Calu3 (cell line): ENCODE measurements at regions not wholly inside any gene's neighbourhood (a gene's known extent, or its start where the extent isn't known, plus 50 kb on each side); places are given as distances from the start of the nearest gene placed in this dataset.

Source experiments
- BruUV-seq: library from RNA; stranded (reverse); fragments of 400-500 nt; replicated peaks from 2 replicates; lab custom pipeline; 2021; lab: Mats Ljungman, UMichigan
- CTCF ChIA-PET: fragments of 300-600 bp; sonication (Branson Sonifier 250); formaldehyde crosslinking; loops from one replicate; lab custom pipeline; 2022; ENCODE audit warnings: antibody characterized with exemption; lab: Charles Lee
- DNase-seq: peaks from one replicate; pipeline ENCODE4 v3.0.0; 2022
- H3K27ac Mint-ChIP-seq: one replicate; pipeline ENCODE4 v1.8.0; 2022; ENCODE audit warnings: mixed read lengths; ENCODE audit not compliant: unreplicated experiment
- H3K27me3 Mint-ChIP-seq: one replicate; pipeline ENCODE4 v1.8.0; 2022; ENCODE audit warnings: mixed read lengths; ENCODE audit not compliant: unreplicated experiment
- H3K36me3 Mint-ChIP-seq: one replicate; pipeline ENCODE4 v1.8.0; 2022; ENCODE audit warnings: mild to moderate bottlenecking, moderate library complexity, mixed read lengths; ENCODE audit not compliant: insufficient read depth, unreplicated experiment
- H3K4me1 Mint-ChIP-seq: one replicate; pipeline ENCODE4 v1.8.0; 2022; ENCODE audit warnings: mild to moderate bottlenecking, low read depth, mixed read lengths; ENCODE audit not compliant: unreplicated experiment
- H3K4me3 Mint-ChIP-seq: one replicate; pipeline ENCODE4 v1.8.0; 2022; ENCODE audit warnings: mild to moderate bottlenecking, low read depth, moderate library complexity, mixed read lengths; ENCODE audit not compliant: unreplicated experiment
- H3K9me3 Mint-ChIP-seq: one replicate; pipeline ENCODE4 v1.8.0; 2022; ENCODE audit warnings: low read depth, mixed read lengths; ENCODE audit not compliant: unreplicated experiment
- CTCF ChIP-seq: fragments of 200-600 bp; IDR thresholded peaks from one replicate; pipeline ENCODE4 v1.8.0; 2022; ENCODE audit warnings: antibody characterized with exemption; ENCODE audit not compliant: unreplicated experiment
- intact Hi-C: fragments of 100-400 bp; cut with micrococcal nuclease; formaldehyde crosslinking; loops from one replicate; pipeline ENCODE4 v1.10.0; 2022; ENCODE audit not compliant: unreplicated experiment

- CTCF ChIA-PET = interaction anchor here (0.6 kb wide), 1 partner anchor 102 kb away, joined by 3 read pairs; no protein-coding TSS in a partner anchor
- H3K27me3 Mint-ChIP-seq = peaks cover 55% of the 10 kb centered on the region
- intact Hi-C loops = no loop called here
These were observed 94.7 kb upstream of the SMYD2 start for GRCh38 chr1:214186103-214186824.

GRCh38 chr1:214187121-214187900 is 93.6 kb upstream of the SMYD2 start:
- CTCF ChIA-PET = no interaction called here
- no peak for DNase-seq
- no TSS peak for BruUV-seq
- intact Hi-C loops = no loop called here
- H3K27ac Mint-ChIP-seq = no peak overlapping the region
- no peaks in the 10 kb centered on the region for H3K36me3 Mint-ChIP-seq
- peaks cover 3% of the 10 kb centered on the region for H3K9me3 Mint-ChIP-seq
- H3K4me3 Mint-ChIP-seq = no peak overlapping the region
- peaks cover 45% of the 10 kb centered on the region for H3K27me3 Mint-ChIP-seq
- TF ChIP-seq CTCF = no peak
- H3K4me1 Mint-ChIP-seq = no peaks in the 10 kb centered on the region

More at GRCh38 chr1:214186103-214186824, 94.7 kb upstream of the SMYD2 start:
- BruUV-seq = no TSS peak
- no peaks in the 10 kb centered on the region for H3K36me3 Mint-ChIP-seq
- peaks cover 3% of the 10 kb centered on the region for H3K9me3 Mint-ChIP-seq
- no peak overlapping the region for H3K27ac Mint-ChIP-seq
- H3K4me1 Mint-ChIP-seq = no peaks in the 10 kb centered on the region
- no peak overlapping the region for H3K4me3 Mint-ChIP-seq
- no peak for TF ChIP-seq CTCF
- no peak for DNase-seq

- DNase-seq = no peak
- peaks cover 3% of the 10 kb centered on the region for H3K9me3 Mint-ChIP-seq
- H3K4me1 Mint-ChIP-seq = no peaks in the 10 kb centered on the region
- H3K27ac Mint-ChIP-seq = no peak overlapping the region
- CTCF ChIA-PET = no interaction called here
- peaks cover 39% of the 10 kb centered on the region for H3K27me3 Mint-ChIP-seq
- no peak for TF ChIP-seq CTCF
- no peaks in the 10 kb centered on the region for H3K36me3 Mint-ChIP-seq
- intact Hi-C loops = no loop called here
- no peak overlapping the region for H3K4me3 Mint-ChIP-seq
- BruUV-seq = no TSS peak
These were observed 93.0 kb upstream of the SMYD2 start for GRCh38 chr1:214187933-214188332.

- TF ChIP-seq CTCF = no peak
- no TSS peak for BruUV-seq
- CTCF ChIA-PET = no interaction called here
- H3K27me3 Mint-ChIP-seq = peaks cover 46% of the 10 kb centered on the region
- no peak for DNase-seq
- H3K4me1 Mint-ChIP-seq = no peaks in the 10 kb centered on the region
- intact Hi-C loops = no loop called here
- H3K36me3 Mint-ChIP-seq = no peaks in the 10 kb centered on the region
- H3K9me3 Mint-ChIP-seq = no peaks in the 10 kb centered on the region
- H3K27ac Mint-ChIP-seq = no peak overlapping the region
- H3K4me3 Mint-ChIP-seq = no peak overlapping the region
These were observed 92.1 kb upstream of the SMYD2 start for GRCh38 chr1:214188835-214189234.
